HEK293 (cell line): ENCODE measurements at regions not wholly inside any gene's neighbourhood (a gene's known extent, or its start where the extent isn't known, plus 50 kb on each side); places are given as distances from the start of the nearest gene placed in this dataset.
A peak's percentile ranks its signal among the peaks of the same experiment; 100 is the strongest.

Source experiments
- CTCF ChIA-PET: fragments of 350-600 bp; formaldehyde crosslinking; extraction: SDS; loops from one replicate; lab custom pipeline; 2021; ENCODE audit warnings: antibody characterized with exemption; lab: Yijun Ruan, JAX
- POLR2A ChIA-PET: fragments of 300-600 bp; formaldehyde crosslinking; extraction: SDS; loops from one replicate; lab custom pipeline; 2020; ENCODE audit warnings: antibody characterized with exemption, inconsistent platforms; lab: Yijun Ruan, JAX
- H3K27ac ChIP-seq: fragments of 200-500 bp; sonication (Bioruptor generic); 2 replicates; pipeline ENCODE4 v1.5.1; 2014; ENCODE audit warnings: low read depth, low read length, control low read depth, inconsistent platforms; ENCODE audit errors: extremely low read depth
- H3K36me3 ChIP-seq, 2 experiments: fragments of 200-500 bp in 1 of 2; sonication (Bioruptor generic) in 1 of 2; 1 replicate in 1 of 2; 2 replicates in 1 of 2; pipeline ENCODE4 v1.5.1; 2014 to 2017; ENCODE audit warnings: inconsistent platforms in 2 of 2, low read length in 2 of 2; ENCODE audit not compliant: control insufficient read depth in 2 of 2, insufficient read depth in 1 of 2
- H3K4me1 ChIP-seq: fragments of 200-500 bp; sonication (Bioruptor generic); 2 replicates; pipeline ENCODE4 v1.5.1; 2014; ENCODE audit warnings: mild to moderate bottlenecking, low read length, inconsistent platforms; ENCODE audit not compliant: control insufficient read depth, insufficient read depth
- H3K4me3 ChIP-seq: 2 replicates; pipeline ENCODE4 v1.5.1; 2011; ENCODE audit warnings: low read depth, mild to moderate bottlenecking, control low read depth, low read length, moderate library complexity
- H3K9me3 ChIP-seq: fragments of 200-500 bp; sonication (Bioruptor generic); 2 replicates; pipeline ENCODE4 v1.5.1; 2014; ENCODE audit warnings: low read depth, low read length, inconsistent platforms; ENCODE audit not compliant: control insufficient read depth, insufficient read depth
- BCL11A ChIP-seq: fragments of 450-650 bp; formaldehyde crosslinking; IDR thresholded peaks from 2 replicates; pipeline ENCODE4 v1.5.1; 2016; ENCODE audit warnings: low read depth, missing biosample characterization, missing genetic modification characterization
- GLI2 ChIP-seq: fragments of 450-650 bp; formaldehyde crosslinking; IDR thresholded peaks from 2 replicates; pipeline ENCODE4; 2017; ENCODE audit warnings: missing biosample characterization, missing genetic modification characterization, low read depth, borderline replicate concordance
- GLI4 ChIP-seq: fragments of 450-650 bp; formaldehyde crosslinking; IDR thresholded peaks from 2 replicates; pipeline ENCODE4 v1.5.1; 2016; ENCODE audit warnings: missing biosample characterization, missing genetic modification characterization
- GLIS2 ChIP-seq: fragments of 450-650 bp; formaldehyde crosslinking; IDR thresholded peaks from 2 replicates; pipeline ENCODE4 v1.5.1; 2016; ENCODE audit warnings: missing biosample characterization, missing genetic modification characterization
- HOXC10 ChIP-seq: sonication (generic); formaldehyde crosslinking; IDR thresholded peaks from 2 replicates; pipeline ENCODE4 v1.8.1; 2023; ENCODE audit warnings: mild to moderate bottlenecking, missing genetic modification reagents
- IKZF3 ChIP-seq: fragments of 450-650 bp; IDR thresholded peaks from 2 replicates; pipeline ENCODE4 v1.5.0; 2018; ENCODE audit warnings: missing biosample characterization, mild to moderate bottlenecking, missing genetic modification characterization, moderate library complexity
- KLF7 ChIP-seq: fragments of 450-650 bp; formaldehyde crosslinking; IDR thresholded peaks from 2 replicates; pipeline ENCODE4 v1.5.1; 2016; ENCODE audit warnings: missing biosample characterization, missing genetic modification characterization, borderline replicate concordance
- OSR2 ChIP-seq: fragments of 450-650 bp; formaldehyde crosslinking; IDR thresholded peaks from 2 replicates; pipeline ENCODE4 v1.5.1; 2016; ENCODE audit warnings: missing biosample characterization, missing genetic modification characterization
- ZBTB7A ChIP-seq: fragments of 450-650 bp; formaldehyde crosslinking; IDR thresholded peaks from 2 replicates; pipeline ENCODE4 v1.5.1; 2016; ENCODE audit warnings: low read depth, missing biosample characterization, missing genetic modification characterization
- ZBTB8A ChIP-seq: fragments of 450-650 bp; formaldehyde crosslinking; IDR thresholded peaks from 2 replicates; pipeline ENCODE4 v1.5.1; 2016; ENCODE audit warnings: missing biosample characterization, missing genetic modification characterization
- ZFP41 ChIP-seq: fragments of 450-650 bp; formaldehyde crosslinking; IDR thresholded peaks from 2 replicates; pipeline ENCODE4 v1.5.1; 2016; ENCODE audit warnings: missing biosample characterization, missing genetic modification characterization, borderline replicate concordance
- ZNF114 ChIP-seq: fragments of 450-650 bp; formaldehyde crosslinking; IDR thresholded peaks from 2 replicates; pipeline ENCODE4 v1.5.0; 2017; ENCODE audit warnings: missing biosample characterization, missing genetic modification characterization
- ZNF121 ChIP-seq: fragments of 450-650 bp; formaldehyde crosslinking; IDR thresholded peaks from 2 replicates; pipeline ENCODE4 v1.5.1; 2016; ENCODE audit warnings: missing biosample characterization, missing genetic modification characterization
- ZNF146 ChIP-seq: fragments of 450-650 bp; formaldehyde crosslinking; IDR thresholded peaks from 2 replicates; pipeline ENCODE4 v1.5.1; 2016; ENCODE audit warnings: missing biosample characterization, missing genetic modification characterization
- ZNF175 ChIP-seq: fragments of 450-650 bp; formaldehyde crosslinking; IDR thresholded peaks from 2 replicates; pipeline ENCODE4 v1.5.1; 2016; ENCODE audit warnings: missing biosample characterization, missing genetic modification characterization
- ZNF26 ChIP-seq: fragments of 450-650 bp; formaldehyde crosslinking; IDR thresholded peaks from 2 replicates; pipeline ENCODE4 v1.5.1; 2016; ENCODE audit warnings: missing biosample characterization, missing genetic modification characterization
- ZNF366 ChIP-seq: fragments of 450-650 bp; formaldehyde crosslinking; conservative IDR thresholded peaks from 2 replicates; pipeline ENCODE4 v1.5.1; 2016; ENCODE audit warnings: missing biosample characterization, missing genetic modification characterization
- ZNF530 ChIP-seq: fragments of 450-650 bp; formaldehyde crosslinking; IDR thresholded peaks from 2 replicates; pipeline ENCODE4 v1.5.1; 2016; ENCODE audit warnings: low read depth, missing biosample characterization, missing genetic modification characterization
- ZNF658 ChIP-seq: fragments of 450-650 bp; formaldehyde crosslinking; IDR thresholded peaks from 2 replicates; pipeline ENCODE4; 2016; ENCODE audit warnings: missing biosample characterization, missing genetic modification characterization
- ZNF785 ChIP-seq: fragments of 450-650 bp; formaldehyde crosslinking; IDR thresholded peaks from 2 replicates; pipeline ENCODE4 v1.5.1; 2016; ENCODE audit warnings: missing biosample characterization, missing genetic modification characterization
- ZNF837 ChIP-seq: fragments of 450-650 bp; formaldehyde crosslinking; IDR thresholded peaks from 2 replicates; pipeline ENCODE4 v1.5.1; 2016; ENCODE audit warnings: missing biosample characterization, missing genetic modification characterization
- ZNF843 ChIP-seq: fragments of 450-650 bp; formaldehyde crosslinking; IDR thresholded peaks from 2 replicates; pipeline ENCODE4 v1.5.1; 2016; ENCODE audit warnings: missing biosample characterization, missing genetic modification characterization
- ZSCAN23 ChIP-seq: fragments of 450-650 bp; formaldehyde crosslinking; IDR thresholded peaks from 2 replicates; pipeline ENCODE4 v1.5.1; 2016; ENCODE audit warnings: missing biosample characterization, missing genetic modification characterization
- TF ChIP-seq, protein P1 (sequence below): fragments of 450-650 bp; formaldehyde crosslinking; IDR thresholded peaks from 2 replicates; pipeline ENCODE4; 2016; ENCODE audit warnings: missing biosample characterization, missing genetic modification characterization
- TF ChIP-seq, protein P2 (sequence below): fragments of 450-650 bp; formaldehyde crosslinking; IDR thresholded peaks from 2 replicates; pipeline ENCODE4 v1.5.1; 2017; ENCODE audit warnings: missing biosample characterization, missing genetic modification characterization
- TF ChIP-seq, protein P3 (sequence below): sonication (generic); formaldehyde crosslinking; IDR thresholded peaks from 2 replicates; pipeline ENCODE4 v1.8.1; 2022; ENCODE audit warnings: mild to moderate bottlenecking, moderate library complexity, missing genetic modification reagents

GRCh38 chr5:57004800-57005199 lies 52.9 kb upstream of the MIER3 start (continued):
- TF ChIP-seq ZBTB8A (tag by site-specific recombination): no peak

DNA sequence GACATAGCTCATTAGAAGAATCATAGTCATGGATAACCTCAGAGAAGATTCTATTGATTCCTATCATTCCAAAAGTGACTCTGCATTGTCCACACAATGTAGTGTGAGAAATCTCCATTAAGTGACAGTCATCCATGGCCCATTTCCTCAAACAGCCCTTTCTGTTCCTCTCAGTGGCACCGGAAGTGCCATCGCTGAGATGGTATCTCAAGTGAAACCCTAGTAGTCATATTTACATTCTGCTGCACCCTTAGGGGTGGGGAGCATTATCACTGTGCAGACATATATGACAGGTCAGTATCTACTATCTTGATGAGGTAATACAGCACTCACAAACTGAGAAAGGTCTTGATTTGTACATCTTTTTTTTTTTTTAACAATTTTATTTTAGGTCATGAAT lies 55.4 kb upstream of the MIER3 start:
- Histone ChIP-seq H3K4me3 (no peak overlapping the region), H3K36me3 (no peaks in the 10 kb centered on the region), H3K4me1 (peaks cover 5% of the 10 kb centered on the region), H3K27ac (no peak overlapping the region), H3K9me3 (no peaks in the 10 kb centered on the region)
- CTCF ChIA-PET: interaction anchor here (0.6 to 1.1 kb wide), 3 partner anchors 10 to 201 kb away, joined by 3 to 4 read pairs (median 3); no protein-coding TSS in a partner anchor
- TF ChIP-seq ZBTB7A (tag by site-specific recombination): no peak
- no peak for TF ChIP-seq ZNF530 (tag by site-specific recombination)
- no peak for TF ChIP-seq KLF7 (tag by site-specific recombination)
- no peak for TF ChIP-seq ZNF114 (tag by site-specific recombination)
- TF ChIP-seq BCL11A: no peak
- TF ChIP-seq, protein P1, sequence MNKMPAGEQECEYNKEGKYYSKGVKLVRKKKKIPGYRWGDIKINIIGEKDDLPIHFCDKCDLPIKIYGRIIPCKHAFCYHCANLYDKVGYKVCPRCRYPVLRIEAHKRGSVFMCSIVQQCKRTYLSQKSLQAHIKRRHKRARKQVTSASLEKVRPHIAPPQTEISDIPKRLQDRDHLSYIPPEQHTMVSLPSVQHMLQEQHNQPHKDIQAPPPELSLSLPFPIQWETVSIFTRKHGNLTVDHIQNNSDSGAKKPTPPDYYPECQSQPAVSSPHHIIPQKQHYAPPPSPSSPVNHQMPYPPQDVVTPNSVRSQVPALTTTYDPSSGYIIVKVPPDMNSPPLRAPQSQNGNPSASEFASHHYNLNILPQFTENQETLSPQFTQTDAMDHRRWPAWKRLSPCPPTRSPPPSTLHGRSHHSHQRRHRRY (tag by site-specific recombination): no peak
- TF ChIP-seq GLI2 (tag by site-specific recombination): no peak
- TF ChIP-seq ZNF366: no peak
- TF ChIP-seq, protein P2, sequence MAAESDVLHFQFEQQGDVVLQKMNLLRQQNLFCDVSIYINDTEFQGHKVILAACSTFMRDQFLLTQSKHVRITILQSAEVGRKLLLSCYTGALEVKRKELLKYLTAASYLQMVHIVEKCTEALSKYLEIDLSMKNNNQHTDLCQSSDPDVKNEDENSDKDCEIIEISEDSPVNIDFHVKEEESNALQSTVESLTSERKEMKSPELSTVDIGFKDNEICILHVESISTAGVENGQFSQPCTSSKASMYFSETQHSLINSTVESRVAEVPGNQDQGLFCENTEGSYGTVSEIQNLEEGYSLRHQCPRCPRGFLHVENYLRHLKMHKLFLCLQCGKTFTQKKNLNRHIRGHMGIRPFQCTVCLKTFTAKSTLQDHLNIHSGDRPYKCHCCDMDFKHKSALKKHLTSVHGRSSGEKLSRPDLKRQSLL (tag by site-specific recombination): no peak
- no peak for TF ChIP-seq ZNF837 (tag by site-specific recombination)
- TF ChIP-seq ZNF785 (tag by site-specific recombination): no peak
- POLR2A ChIA-PET: no interaction called here

GRCh38 chr5:57009811-57010210 lies 57.9 kb upstream of the MIER3 start:
- Histone ChIP-seq H3K36me3 (no peaks in the 10 kb centered on the region), H3K9me3 (no peaks in the 10 kb centered on the region), H3K4me1 (peaks cover 2% of the 10 kb centered on the region), H3K27ac (no peak overlapping the region), H3K4me3 (no peak overlapping the region)
- TF ChIP-seq GLIS2 (tag by site-specific recombination) (no peak), OSR2 (tag by site-specific recombination) (0 out of 2 replicates have a peak, but pooled peaks have one; percentile 33), ZFP41 (no peak), ZNF843 (tag by site-specific recombination) (no peak), ZNF26 (tag by site-specific recombination) (no peak), HOXC10 (CRISPR knock-in tag) (no peak), ZNF175 (tag by site-specific recombination) (no peak)
- ChIA-PET CTCF (no interaction called here), POLR2A (no interaction called here)

GRCh38 chr5:57010786-57011185 lies 58.9 kb upstream of the MIER3 start:
- no peak overlapping the region for H3K4me3 ChIP-seq
- CTCF ChIA-PET: no interaction called here
- POLR2A ChIA-PET: interaction anchor here (0.7 kb wide), 1 partner anchor 33 kb away, joined by 3 read pairs; no protein-coding TSS in a partner anchor
- no peaks in the 10 kb centered on the region for H3K4me1 ChIP-seq
- no peaks in the 10 kb centered on the region for H3K9me3 ChIP-seq
- no peaks in the 10 kb centered on the region for H3K36me3 ChIP-seq
- TF ChIP-seq ZNF121 (tag by site-specific recombination) (peak; percentile 81), GLI4 (tag by site-specific recombination) (no peak), ZNF658 (tag by site-specific recombination) (no peak), IKZF3 (tag by site-specific recombination) (no peak), ZNF146 (no peak), ZNF175 (tag by site-specific recombination) (no peak), ZSCAN23 (no peak)
- TF ChIP-seq, protein P3, sequence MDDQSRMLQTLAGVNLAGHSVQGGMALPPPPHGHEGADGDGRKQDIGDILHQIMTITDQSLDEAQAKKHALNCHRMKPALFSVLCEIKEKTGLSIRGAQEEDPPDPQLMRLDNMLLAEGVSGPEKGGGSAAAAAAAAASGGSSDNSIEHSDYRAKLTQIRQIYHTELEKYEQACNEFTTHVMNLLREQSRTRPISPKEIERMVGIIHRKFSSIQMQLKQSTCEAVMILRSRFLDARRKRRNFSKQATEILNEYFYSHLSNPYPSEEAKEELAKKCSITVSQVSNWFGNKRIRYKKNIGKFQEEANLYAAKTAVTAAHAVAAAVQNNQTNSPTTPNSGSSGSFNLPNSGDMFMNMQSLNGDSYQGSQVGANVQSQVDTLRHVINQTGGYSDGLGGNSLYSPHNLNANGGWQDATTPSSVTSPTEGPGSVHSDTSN (CRISPR knock-in tag): no peak
- no peak overlapping the region for H3K27ac ChIP-seq
